Hematopoietic multipotent progenitor cell (in vitro differentiated cells): ENCODE measurements at regions not wholly inside any gene's neighbourhood (a gene's known extent, or its start where the extent isn't known, plus 50 kb on each side); places are given as distances from the start of the nearest gene placed in this dataset.

Experiments
- DNase-seq, 3 donors: peaks; one replicate each; pipeline ENCODE4 v3.0.0-alpha.2; 2011 to 2015; ENCODE audit warnings: low read depth in 2 of 3, low spot score in 2 of 3

DNA sequence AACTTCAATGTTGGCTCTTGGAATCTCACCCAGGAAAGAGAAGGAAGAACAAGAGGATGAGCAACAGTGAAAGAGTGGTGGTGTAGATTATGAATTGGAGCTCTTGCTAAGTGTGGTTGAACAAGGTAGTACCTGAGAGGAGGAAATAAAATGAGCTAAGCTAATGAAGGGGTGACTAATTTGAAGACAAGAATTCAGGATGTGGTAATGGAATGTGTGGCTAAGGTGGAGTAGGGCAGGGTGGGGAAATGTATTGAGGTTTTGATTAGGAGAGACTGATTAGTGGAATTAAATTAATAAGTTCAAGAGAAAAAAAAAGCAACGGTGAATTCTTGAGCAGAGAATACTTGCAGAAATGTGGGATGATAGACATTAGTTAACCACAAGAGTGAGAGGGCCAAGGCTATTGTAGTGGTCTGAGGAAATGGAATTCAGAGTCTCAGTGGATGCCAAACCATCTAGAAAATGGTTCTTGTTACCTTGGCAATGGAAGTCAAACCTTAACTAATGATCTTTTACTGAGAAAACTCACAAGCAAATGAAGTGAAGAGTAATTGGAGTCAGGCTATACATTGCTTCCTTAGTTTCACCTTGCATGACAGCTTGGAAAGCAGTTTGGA is 648.3 kb upstream of the ZNF608 start:
- no peak for DNase-seq

DNA sequence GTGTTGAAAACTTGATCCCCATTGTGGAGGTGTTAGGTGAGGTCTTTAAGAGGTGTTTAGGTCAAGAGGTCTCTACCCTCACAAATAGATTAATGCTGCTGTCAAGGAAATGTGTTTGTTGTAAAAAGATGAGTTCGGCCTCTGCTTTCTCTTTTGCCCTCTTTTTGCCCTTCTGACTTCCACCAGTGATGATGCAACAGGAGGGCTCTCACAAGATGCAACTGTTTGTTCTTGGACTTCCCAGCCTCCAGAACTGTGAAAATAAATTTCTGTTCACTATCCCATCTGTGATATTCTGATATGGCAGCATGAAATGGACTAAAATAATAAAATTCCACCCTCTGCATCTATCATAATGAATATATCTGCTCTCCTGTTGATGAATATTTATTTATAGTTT is 650.0 kb upstream of the ZNF608 start:
- no peak for DNase-seq

DNA sequence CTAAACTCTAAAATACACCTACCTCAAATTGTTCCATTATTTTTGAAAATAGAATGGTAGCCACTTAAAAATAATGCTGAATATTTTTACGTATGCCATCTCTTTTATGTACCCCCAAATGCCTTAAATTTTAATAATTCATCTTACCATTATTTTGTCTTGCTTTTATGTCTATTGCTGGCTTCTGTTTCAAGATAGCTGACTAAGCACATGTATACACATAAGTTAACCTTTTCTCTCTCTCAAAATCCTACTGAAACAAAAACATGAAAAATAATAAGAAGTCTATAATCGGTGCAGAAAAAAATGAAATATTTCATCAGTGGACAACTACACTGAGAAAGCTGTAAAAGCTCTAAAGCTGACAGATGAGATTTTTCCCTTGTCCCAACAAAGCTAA is 652.0 kb upstream of the ZNF608 start:
- no peak for DNase-seq

DNA sequence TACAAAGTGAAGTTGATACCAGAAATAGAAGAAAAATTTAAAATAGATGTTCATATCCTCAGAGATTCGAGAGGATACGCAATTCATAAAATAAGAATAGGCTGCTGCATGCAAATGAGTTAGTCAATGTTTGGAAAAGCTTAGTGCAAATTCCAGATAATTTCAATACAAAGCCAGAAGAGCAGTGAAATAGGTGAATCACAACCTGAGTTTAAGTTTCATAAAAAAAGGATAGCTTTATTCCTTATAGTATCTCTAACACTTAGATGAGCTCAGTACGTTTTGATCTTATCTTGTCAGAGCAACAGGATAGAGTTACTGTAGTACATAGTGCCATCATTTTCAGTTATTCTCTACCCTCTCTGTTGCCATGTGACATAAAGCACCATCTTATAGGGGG is 653.4 kb upstream of the ZNF608 start:
- no peak for DNase-seq

DNA sequence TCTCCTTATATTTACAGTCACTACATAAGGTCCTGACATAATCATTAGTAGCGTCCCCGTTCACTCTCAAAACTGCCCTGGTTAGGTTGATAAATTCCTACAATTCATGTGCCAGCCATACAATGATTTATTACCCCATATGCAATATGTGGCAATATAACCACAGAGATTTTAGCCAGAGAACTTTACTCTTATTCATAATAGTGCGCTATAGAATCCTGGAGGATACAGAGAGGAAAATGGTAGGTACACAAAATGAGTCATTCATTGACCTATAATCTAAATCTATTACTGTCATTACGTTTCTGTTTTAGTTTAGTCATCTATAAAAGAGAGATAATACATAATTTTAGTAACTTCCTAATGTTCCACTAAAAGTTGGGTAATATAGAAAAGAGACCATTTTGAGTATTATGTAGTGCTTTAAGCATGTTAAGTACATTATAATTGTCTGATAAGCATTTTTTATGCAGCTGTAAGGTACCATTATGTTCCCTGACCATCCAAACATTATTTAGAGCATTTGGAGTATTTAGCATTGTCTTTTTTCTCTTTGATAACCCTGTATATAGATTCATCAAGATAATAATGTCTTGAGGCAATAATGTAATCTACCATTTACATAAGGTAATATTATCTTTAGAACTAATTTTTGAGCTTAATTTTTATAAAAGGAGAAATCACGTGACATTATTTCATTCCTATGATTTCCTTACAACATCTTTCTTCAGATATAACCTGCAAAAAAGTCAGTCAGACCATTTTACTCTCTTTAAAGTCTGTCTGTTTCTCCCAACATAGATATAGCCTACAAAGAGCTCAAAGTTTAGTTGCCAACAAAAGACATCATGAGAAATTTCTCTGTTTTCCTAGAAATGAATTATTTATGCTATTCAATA is 655.5 kb upstream of the ZNF608 start:
- DNase-seq, result no peak

DNA sequence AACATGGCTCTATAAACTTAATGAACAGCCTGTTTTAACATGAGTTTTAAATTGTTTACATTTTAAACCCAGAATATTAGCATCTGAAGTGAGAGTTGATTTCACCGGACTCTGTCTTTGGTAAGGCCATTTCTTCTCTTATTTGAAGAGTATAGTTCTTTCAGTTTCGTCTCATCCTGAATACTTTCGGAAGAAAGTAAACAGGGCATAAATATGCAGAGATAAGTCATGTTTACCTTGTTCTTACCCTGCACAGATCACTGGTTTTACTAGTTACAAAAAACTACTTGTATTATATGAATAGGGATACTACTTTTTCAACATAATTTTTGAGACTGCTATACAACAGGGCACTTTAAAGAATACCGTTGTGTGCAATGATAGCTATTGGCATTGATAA is 656.3 kb upstream of the ZNF608 start:
- DNase-seq, result no peak

DNA sequence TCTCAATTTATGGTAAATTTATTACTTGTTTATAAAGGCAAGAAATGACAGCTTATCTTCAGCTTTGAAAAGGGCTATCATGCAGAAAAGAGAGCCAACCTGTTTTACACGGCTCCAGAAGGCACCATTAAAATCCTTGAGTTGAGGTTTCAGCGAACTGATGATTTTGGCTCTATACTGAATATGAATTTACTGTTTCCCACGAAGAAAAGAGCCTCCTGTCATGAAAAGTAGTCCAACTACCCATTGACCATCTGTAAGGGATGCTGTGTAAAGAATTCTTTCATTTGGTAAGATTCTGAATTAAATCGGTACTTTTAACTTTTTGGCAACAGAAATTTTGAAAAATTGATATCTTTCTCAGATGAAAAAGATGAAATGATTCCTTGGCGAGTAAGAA is 657.6 kb upstream of the ZNF608 start:
- no peak for DNase-seq

DNA sequence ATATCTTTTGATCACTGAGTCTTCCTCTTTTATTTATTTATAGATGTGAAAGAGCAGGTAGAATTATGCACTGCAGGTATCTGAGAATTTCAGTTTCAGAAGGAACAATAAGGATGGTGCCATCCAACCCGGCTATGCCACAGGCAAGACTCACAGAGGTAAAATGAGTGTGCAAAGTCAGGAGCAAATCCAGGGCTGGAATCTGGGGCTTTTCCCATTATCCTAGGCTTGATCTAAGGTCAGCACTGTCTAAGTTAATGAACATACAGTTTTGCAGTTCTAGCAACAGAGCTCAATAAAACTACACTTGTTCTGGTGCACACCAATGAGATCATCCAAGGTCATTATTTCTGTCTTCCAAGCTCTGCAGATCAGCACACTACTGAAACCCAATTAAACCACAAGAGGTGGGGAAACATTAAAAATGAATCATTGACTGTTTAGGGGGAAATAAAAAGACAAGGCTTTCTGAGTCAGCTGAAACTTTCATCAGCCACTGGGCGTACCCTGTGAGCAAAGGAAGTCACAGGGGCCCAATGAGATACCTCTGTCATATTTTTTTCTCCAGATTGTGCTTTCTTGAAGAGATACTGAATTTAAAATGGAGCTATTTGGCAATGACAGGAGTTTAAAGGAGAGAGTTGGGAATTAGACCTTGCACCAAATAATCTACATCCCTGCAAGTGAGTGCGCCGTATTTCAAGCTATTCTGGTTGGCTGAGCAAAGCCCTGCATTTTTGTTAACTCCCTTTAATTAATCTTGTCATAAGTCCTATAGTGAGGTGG is 662.2 kb upstream of the ZNF608 start:
- peak in 2 of 3 donors; percentile 59 to 66 for DNase-seq

DNA sequence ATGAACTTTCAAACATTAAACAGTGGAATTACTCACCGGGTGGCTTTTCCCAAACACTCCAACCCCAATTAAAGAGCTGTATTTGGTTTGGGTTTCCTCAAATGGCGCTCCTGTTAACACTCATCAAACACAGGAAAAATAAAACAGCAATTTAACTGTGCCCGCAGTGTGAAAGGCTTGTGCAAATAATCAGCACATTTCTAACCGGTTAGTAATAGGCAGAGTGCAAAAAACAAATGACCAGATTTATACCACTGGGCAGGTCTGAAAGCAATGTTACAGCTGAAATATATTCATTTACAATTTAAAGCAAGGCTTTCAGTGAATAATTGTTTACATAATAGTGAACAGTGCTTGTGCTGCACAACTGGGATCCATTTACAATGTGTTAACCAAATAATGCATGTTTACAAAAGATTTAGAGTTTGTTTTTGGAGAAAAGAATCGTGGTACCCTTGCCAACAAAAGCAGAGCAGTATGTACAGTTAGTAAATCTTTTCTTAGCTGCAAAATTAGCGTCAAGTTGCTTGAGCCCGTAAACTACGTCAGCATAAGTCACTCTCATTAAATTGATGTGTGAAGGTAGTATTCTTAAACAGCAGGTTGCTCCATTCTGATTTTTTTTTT is 662.9 kb upstream of the ZNF608 start:
- DNase-seq, result no peak

DNA sequence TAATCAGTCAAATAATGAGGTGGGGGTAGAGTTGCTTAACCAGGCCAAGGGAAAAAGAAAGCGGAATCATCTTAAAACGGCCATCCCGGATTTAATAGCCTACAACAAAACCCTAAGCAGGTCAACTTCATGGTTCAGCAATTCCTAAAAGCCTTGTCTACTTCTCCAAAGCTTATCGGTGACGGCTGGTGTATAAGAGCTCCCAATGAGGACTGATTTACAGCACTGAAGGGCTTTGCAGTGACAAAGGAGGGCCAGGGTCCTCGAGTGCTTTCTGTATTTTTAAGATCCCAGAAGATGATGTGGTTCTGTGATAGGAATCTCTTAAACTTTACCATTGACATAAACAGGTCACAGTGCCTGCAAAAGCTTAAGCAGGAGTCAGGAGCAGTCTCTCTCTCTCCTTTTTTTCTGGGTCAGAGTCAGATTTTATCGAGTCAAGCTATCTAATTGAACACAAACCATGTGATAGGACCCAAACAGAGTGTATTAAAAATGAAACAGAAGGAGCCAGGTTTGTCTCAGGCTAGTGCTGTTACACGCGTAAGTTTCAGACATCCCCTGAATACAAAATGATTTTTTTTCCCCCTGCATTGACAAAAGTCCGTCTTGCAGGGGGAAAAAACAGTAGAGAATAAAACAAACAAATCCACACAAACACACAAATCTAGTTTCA is 663.6 kb upstream of the ZNF608 start:
- DNase-seq, result no peak

DNA sequence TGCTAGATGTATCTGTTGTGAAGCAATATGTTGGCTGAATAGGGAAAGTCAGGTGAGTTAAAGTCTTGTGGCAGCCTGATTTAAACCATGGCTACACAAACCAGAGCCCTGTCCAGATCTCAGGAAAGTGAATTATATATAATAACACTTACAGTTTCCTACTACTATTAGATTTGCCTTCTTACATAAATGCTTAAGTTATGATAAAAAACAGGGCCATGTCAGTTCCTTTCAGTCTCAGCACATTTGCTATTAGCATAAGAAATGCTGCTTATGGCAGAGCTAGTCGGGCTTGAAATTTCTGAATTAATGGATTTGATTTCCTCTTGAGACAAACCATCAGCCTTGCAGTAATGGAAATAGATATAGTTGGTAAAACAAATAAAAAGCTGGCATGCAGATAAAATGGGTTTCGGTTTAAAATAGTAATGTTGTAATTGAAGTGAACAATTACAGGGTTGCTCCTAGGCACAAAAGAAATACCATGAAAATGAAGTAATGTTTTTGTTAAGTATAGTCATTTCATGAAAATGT is 664.2 kb upstream of the ZNF608 start:
- DNase-seq, result no peak

DNA sequence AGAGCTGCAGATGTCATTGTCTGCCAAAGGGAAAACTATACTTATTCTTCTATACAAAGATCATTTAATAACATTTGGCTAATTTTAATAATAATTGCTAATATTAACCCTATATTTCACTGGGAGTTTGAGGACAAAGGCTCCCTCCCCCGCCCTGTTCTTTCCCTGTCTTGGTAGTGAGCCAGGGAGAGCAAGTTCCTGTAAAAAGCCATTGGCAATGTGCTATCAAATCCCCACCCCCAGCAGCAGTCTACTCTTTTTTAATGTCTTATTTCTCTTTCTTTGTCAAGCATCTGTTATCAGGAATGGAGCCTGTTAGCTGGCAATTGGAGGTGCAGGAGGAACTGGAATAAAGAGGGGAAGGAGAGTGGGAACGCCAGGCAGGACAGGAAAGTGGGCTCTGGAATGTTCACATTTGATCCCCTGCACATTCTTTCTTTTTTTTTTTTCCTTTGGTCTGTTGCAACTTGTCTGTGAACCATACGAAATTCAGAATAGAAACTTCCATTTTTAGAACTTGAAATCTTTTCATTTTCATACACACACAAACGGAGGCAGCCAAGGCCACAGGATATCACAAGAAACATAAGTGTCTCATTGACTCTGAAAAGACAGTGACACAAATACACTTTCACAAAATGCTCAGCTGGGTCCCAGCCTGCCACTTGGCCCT is 664.8 kb upstream of the ZNF608 start:
- no peak for DNase-seq

DNA sequence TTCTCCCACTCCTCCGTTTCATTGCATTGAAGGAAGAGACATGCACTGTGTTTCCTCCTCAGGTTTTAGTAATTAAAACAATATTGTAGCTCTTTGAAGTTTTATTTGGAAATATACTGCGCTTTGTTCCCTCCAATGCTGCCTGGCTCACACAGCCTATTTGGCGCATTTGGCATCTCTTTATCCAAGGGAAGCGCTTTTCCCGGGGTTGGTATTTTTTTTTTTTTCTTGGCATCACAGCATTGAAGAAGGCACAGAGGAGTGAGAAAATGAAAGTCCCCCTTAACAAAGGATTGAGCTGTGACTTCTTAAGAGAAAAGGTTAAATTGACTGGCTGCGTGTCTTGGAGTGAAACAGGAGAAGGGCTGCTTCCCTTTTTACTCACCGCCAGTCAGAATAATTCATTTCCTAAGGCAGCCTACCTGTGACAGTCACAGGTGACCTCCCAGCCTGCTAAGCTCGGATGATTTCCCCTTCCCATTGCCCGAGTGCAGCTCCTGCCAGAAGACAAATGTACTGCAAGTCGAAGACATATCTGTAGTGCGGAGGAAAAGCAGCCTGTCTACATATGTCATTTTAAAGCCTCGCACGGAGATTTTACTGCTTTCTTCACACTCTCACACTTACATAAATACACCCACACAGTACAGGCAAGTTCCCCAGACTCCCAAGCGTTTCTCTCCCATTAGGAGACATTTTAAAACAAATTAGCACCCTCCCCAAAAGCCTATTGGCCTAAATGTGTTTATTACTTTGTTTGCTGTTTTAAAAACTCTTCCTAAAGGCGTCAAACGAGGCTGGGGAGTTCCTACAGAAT is 665.5 kb upstream of the ZNF608 start:
- peak in 1 of 3 donors; percentile 3 for DNase-seq

DNA sequence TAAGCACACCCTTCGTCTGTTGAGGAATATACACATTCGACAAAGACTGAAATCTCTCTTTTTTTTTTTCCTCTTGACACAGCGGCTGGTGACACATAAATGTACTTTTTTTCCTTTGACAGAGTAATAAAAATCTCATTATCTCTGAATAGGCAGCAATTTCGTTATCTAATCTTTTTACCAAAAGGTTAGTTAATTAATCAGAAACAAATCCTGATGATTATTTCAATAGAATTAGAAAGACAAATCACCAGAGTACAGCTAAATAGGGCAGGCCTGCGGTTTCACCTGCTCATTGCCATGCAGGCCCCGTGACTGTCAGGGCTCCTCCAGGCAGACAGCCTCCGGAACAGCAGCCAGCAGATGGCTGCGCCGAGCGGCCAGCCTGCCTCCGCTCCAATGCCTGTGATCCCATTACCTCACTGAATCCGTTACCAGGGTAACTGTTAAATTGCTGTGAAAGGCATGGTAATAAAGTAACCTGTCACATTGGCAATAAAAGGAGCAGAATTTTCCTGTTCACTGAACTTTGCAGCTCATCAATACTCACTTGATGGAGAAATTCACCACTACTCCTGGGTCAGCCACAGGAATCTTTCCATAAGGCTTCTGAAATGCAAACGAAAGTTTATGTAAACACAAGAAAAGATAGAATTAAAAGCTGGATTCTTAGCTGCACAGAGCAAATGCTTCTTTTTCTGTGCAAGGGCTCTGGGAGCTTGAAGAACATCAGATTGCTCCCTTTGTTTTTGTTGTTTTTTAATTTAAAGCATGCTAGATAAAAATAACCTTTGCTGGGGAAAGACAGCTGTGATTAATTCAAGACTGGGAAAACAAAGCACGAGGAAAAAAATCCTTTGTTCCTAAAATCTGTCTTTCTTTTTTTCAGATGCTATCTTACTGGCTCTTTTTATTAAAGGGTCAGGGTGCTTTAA is 666.4 kb upstream of the ZNF608 start:
- DNase-seq, result peak in 2 of 3 donors; percentile 73 to 85

DNA sequence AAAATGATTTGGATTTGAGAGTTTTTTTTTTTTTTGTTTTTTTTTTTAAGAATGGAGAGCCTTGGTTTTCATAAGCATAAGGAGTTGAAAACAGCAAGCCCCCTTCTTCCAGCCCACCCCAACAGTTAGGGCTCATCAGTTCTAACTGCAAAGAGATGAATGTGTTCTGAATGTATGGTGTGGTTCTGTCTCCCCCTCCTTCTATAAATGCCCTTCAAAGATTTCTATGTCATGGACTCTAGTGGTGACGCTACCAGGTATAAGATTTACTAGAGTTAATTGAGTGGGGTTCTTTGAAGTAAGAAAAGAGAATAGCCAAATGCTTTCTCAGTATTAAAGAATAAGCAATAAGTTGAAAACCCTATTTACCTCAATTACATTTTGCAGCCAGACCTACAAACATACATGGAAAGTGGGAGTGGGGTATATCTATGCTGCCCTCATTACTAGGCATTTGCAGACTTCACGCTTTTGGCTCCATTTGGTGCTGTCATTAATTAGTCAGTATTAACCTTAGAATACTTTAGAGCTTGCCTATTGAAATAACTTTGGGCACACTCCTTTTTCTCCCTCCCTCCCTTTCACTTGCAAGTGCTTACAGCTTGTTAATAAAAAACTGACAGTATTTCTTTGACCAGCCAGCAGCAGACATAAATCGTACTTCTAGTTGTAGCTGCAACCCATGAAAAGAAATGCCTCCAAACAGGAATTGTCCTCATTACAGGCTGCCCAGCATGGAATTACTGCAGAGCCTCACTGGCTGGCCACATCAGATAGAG is 667.2 kb upstream of the ZNF608 start:
- no peak for DNase-seq

DNA sequence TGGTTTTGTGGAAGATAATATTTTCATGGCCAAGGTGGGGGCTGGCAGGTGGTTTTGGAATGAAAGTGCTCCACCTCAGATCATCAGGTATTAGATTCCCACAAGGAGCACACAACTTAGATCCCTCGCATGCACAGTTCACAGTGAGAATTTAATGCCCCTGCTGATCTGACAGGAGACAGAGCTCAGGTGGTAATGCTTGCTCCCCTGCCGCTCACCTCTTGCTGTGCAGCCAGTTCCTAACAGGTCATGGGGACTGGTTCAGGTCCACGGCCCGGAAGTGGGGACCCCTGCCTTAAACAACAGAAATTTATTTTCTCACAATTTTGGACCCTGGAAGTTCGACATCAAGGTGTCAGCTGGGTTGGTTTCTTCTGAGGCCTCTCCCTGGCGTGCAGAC is 668.7 kb upstream of the ZNF608 start:
- no peak for DNase-seq

DNA sequence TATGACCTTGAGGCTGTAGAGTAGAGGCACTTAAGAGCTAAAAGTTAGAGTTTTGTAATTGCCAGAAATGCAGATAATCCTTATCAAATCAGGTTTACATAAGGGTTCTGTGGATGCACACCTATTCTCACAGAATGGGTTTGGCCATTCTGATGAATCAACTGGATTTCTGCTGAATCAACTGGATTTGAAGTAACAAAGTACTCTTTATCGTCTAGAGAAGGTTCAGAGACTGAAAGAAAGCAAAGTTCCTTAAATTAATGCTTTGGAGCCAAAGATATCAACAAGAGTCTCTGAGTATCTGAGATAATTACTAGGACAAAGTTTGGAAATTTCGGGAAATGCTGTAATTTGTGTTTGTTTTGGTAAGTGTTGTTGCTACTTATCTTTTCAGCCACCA is 669.6 kb upstream of the ZNF608 start:
- no peak for DNase-seq
